ENCODE measurements at regions not wholly inside any gene's neighbourhood (a gene's known extent, or its start where the extent isn't known, plus 50 kb on each side); places are given as distances from the start of the nearest gene placed in this dataset.

DNA sequence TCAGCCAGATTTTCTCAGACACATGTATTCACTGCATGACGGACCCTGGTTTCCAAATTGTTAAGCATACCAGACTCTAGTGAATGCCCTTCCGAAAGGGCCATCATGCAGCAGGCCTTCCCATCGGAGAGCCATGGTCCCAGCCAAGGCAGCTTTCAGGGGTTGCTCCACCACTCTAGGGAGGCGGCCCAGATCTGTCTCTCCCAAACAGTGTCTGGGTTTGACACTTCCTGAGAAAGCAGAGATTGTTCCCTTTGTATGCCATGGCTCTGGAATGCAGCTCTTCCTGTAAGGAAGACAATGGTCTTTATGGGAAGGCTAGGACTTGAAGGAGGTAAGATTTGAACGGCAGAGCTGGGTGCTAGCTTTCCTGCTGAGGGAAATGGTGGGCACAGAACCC is 178.8 kb upstream of the BMPER start:
- no peaks in the 10 kb centered on the region for H3K27me3 ChIP-seq (ENCODE audit: control insufficient read depth, insufficient read depth, low read length)
- no peaks in the 10 kb centered on the region for H3K9me3 ChIP-seq (ENCODE audit: control insufficient read depth, low read length)
- H3K9ac ChIP-seq: no peak overlapping the region
- no peak overlapping the region for H3K4me2 ChIP-seq (ENCODE audit: low read length)
- H2AFZ ChIP-seq: no peak overlapping the region
- no peaks in the 10 kb centered on the region for H3K79me2 ChIP-seq
- H3K27ac ChIP-seq: no peak overlapping the region
- TF ChIP-seq, protein P1, sequence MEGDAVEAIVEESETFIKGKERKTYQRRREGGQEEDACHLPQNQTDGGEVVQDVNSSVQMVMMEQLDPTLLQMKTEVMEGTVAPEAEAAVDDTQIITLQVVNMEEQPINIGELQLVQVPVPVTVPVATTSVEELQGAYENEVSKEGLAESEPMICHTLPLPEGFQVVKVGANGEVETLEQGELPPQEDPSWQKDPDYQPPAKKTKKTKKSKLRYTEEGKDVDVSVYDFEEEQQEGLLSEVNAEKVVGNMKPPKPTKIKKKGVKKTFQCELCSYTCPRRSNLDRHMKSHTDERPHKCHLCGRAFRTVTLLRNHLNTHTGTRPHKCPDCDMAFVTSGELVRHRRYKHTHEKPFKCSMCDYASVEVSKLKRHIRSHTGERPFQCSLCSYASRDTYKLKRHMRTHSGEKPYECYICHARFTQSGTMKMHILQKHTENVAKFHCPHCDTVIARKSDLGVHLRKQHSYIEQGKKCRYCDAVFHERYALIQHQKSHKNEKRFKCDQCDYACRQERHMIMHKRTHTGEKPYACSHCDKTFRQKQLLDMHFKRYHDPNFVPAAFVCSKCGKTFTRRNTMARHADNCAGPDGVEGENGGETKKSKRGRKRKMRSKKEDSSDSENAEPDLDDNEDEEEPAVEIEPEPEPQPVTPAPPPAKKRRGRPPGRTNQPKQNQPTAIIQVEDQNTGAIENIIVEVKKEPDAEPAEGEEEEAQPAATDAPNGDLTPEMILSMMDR (IDR thresholded peaks at IDR 0.05): no peak
- H3K36me3 ChIP-seq (ENCODE audit: control insufficient read depth, insufficient read depth, low read length): no peaks in the 10 kb centered on the region
- no peak overlapping the region for H3K4me3 ChIP-seq (ENCODE audit: low read depth, low read length)
- H3K4me1 ChIP-seq: peaks cover 4% of the 10 kb centered on the region

DNA sequence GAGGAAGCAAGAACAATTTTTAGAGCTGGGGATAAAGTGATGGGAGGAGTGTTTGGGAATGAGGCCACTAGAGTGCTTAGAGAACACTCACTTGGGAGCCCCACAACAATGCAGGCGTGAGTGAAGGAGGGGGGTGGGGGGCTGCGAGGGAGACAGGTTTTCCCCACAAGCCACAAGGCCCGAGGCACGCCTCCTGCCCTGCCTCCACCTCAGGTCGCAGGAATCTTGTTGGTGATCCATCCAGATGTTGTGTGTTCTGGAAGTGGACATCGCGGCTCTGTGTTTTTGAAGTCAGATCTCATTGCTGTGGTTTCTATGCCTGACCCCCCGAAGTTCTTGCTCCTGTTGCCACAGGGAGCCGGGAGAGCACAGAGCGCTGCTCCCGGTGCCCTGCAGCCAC is 178.0 kb upstream of the BMPER start:
- H3K27ac ChIP-seq: no peak overlapping the region
- peaks cover 4% of the 10 kb centered on the region for H3K4me1 ChIP-seq
- H3K79me2 ChIP-seq: no peaks in the 10 kb centered on the region
- H3K4me2 ChIP-seq (ENCODE audit: low read length): no peak overlapping the region
- no peak overlapping the region for H3K4me3 ChIP-seq (ENCODE audit: low read depth, low read length)
- no peaks in the 10 kb centered on the region for H3K9me3 ChIP-seq (ENCODE audit: control insufficient read depth, low read length)
- TF ChIP-seq, protein P1 (IDR thresholded peaks at IDR 0.05): no peak
- H3K9ac ChIP-seq: no peak overlapping the region
- no peak overlapping the region for H2AFZ ChIP-seq
- H3K27me3 ChIP-seq (ENCODE audit: control insufficient read depth, insufficient read depth, low read length): no peaks in the 10 kb centered on the region
- no peaks in the 10 kb centered on the region for H3K36me3 ChIP-seq (ENCODE audit: control insufficient read depth, insufficient read depth, low read length)

DNA sequence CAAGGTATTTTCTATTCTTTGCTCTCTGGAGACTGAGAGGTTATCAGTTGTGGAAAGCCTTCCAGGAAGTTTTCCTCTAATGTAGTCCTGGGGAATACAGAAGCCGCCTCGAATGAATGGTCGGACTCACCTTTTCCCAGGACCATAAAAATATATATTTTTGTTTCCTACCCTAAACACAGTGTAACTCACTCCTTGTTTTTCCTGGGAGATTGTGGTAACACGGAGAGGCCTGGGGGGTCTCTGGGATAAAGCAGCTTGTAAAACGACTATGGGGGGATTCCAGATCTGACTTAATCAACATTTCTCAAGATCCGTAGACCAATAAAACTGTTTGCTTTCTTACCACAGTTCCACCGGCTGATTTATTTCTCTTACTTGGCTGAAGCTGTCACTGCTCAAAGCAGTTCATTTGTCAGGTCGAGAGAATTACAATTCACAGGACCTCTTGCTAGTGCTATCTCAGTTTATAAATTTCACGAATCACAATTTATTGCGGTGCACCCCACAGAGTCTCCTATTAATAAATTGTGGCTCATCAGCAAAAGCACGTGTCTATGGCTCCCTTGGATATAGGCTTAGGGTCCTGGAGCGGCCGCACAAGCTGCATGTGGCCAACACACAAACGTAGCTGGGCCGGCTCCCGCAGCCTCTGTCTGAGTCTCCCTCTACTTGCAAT is 176.3 kb upstream of the BMPER start:
- H3K9ac ChIP-seq: no peak overlapping the region
- no peak overlapping the region for H2AFZ ChIP-seq
- H3K79me2 ChIP-seq: no peaks in the 10 kb centered on the region
- no peak overlapping the region for H3K4me2 ChIP-seq (ENCODE audit: low read length)
- H3K36me3 ChIP-seq (ENCODE audit: control insufficient read depth, insufficient read depth, low read length): no peaks in the 10 kb centered on the region
- H3K27ac ChIP-seq: no peak overlapping the region
- peaks cover 4% of the 10 kb centered on the region for H3K4me1 ChIP-seq
- TF ChIP-seq, protein P1 (IDR thresholded peaks at IDR 0.05): no peak
- no peak overlapping the region for H3K4me3 ChIP-seq (ENCODE audit: low read depth, low read length)
- H3K9me3 ChIP-seq (ENCODE audit: control insufficient read depth, low read length): no peaks in the 10 kb centered on the region
- no peaks in the 10 kb centered on the region for H3K27me3 ChIP-seq (ENCODE audit: control insufficient read depth, insufficient read depth, low read length)

DNA sequence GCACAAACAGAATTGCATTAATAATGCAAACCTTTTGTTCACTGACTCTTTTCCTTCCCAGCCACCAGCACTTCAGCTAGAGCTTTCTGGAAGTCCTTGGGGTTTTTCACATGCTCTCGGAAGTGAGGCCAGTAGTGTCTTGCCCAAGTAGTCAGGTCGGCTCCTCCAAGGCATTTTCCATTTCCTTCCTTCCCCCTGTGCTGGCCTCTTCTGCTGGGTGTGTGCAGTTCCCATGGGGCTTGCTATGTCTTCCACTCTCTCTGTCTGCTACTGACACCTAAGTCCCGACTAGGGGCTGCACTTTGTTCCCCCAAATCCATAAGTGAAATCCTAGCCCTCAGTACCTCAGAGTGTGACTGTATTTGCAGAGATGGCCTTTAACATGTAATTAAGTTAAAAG is 175.6 kb upstream of the BMPER start:
- TF ChIP-seq, protein P1 (IDR thresholded peaks at IDR 0.05): no peak
- no peak overlapping the region for H3K27ac ChIP-seq
- no peaks in the 10 kb centered on the region for H3K27me3 ChIP-seq (ENCODE audit: control insufficient read depth, insufficient read depth, low read length)
- H3K36me3 ChIP-seq (ENCODE audit: control insufficient read depth, insufficient read depth, low read length): no peaks in the 10 kb centered on the region
- no peak overlapping the region for H3K9ac ChIP-seq
- H3K4me2 ChIP-seq (ENCODE audit: low read length): no peak overlapping the region
- no peak overlapping the region for H3K4me3 ChIP-seq (ENCODE audit: low read depth, low read length)
- no peaks in the 10 kb centered on the region for H3K9me3 ChIP-seq (ENCODE audit: control insufficient read depth, low read length)
- H2AFZ ChIP-seq: no peak overlapping the region
- no peaks in the 10 kb centered on the region for H3K79me2 ChIP-seq
- peaks cover 4% of the 10 kb centered on the region for H3K4me1 ChIP-seq

DNA sequence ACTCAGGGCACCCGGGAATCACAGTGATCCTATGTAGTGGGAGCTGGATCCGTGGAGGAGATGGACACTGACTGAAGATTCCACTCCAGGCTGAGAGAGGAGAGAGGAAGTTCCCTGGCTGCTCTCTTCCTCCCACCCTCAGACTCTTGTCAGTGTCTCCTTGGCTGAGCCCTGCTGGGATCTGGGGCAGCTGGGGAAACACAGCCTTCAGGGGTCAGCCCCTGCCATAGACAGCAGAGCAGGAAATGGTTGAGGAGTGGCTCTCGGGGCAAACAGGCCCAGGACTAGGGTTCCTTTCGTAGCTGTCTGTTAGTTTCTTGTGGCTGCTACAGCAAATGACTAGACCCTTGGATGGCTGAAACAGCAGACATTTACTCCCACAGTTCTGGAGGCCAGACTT is 174.4 kb upstream of the BMPER start:
- TF ChIP-seq, protein P1 (IDR thresholded peaks at IDR 0.05): no peak
- no peak overlapping the region for H3K4me2 ChIP-seq (ENCODE audit: low read length)
- no peaks in the 10 kb centered on the region for H3K9me3 ChIP-seq (ENCODE audit: control insufficient read depth, low read length)
- no peak overlapping the region for H2AFZ ChIP-seq
- H3K36me3 ChIP-seq (ENCODE audit: control insufficient read depth, insufficient read depth, low read length): no peaks in the 10 kb centered on the region
- no peak overlapping the region for H3K27ac ChIP-seq
- no peaks in the 10 kb centered on the region for H3K27me3 ChIP-seq (ENCODE audit: control insufficient read depth, insufficient read depth, low read length)
- no peak overlapping the region for H3K4me3 ChIP-seq (ENCODE audit: low read depth, low read length)
- H3K4me1 ChIP-seq: no peaks in the 10 kb centered on the region
- no peak overlapping the region for H3K9ac ChIP-seq
- H3K79me2 ChIP-seq: no peaks in the 10 kb centered on the region

Measured in parathyroid adenoma (tissue), 2 donors.